ENCODE measurements at regions not wholly inside any gene's neighbourhood (a gene's known extent, or its start where the extent isn't known, plus 50 kb on each side); places are given as distances from the start of the nearest gene placed in this dataset.

GRCh38 chr15:97189162-97189780 lies 771.2 kb upstream of the ARRDC4 start:
- no peak for DNase-seq

- DNase-seq: no peak
These were observed 765.8 kb upstream of the ARRDC4 start for GRCh38 chr15:97194750-97195149.

GRCh38 chr15:97196048-97197014 lies 764.2 kb upstream of the ARRDC4 start:
- no peak for DNase-seq

- no peak for DNase-seq
These were observed 761.0 kb upstream of the ARRDC4 start for GRCh38 chr15:97199393-97200051.

GRCh38 chr15:97200161-97200560 lies 760.3 kb upstream of the ARRDC4 start:
- no peak for DNase-seq

- DNase-seq: no peak
These were observed 750.2 kb upstream of the ARRDC4 start for GRCh38 chr15:97210277-97210676.

- DNase-seq: no peak
These were observed 744.9 kb upstream of the ARRDC4 start for GRCh38 chr15:97215629-97216028.

GRCh38 chr15:97224191-97224641 lies 736.3 kb upstream of the ARRDC4 start:
- DNase-seq: no peak

GRCh38 chr15:97234851-97235610 lies 725.5 kb upstream of the ARRDC4 start:
- peak; percentile 65 for DNase-seq

- no peak for DNase-seq
These were observed 724.9 kb upstream of the ARRDC4 start for GRCh38 chr15:97235611-97235985.

GRCh38 chr15:97236140-97236539 lies 724.4 kb upstream of the ARRDC4 start:
- no peak for DNase-seq

- no peak for DNase-seq
These were observed 723.3 kb upstream of the ARRDC4 start for GRCh38 chr15:97237160-97237559.

GRCh38 chr15:97248376-97248775 lies 712.1 kb upstream of the ARRDC4 start:
- no peak for DNase-seq

- DNase-seq: no peak
These were observed 700.6 kb upstream of the ARRDC4 start for GRCh38 chr15:97259943-97260342.

- DNase-seq: no peak
These were observed 659.3 kb upstream of the ARRDC4 start for GRCh38 chr15:97301166-97301565.

GRCh38 chr15:97316362-97316761 lies 644.1 kb upstream of the ARRDC4 start:
- peak; percentile 80 for DNase-seq

GRCh38 chr15:97317163-97317562 lies 643.3 kb upstream of the ARRDC4 start:
- no peak for DNase-seq

GRCh38 chr15:97319291-97319690 lies 641.2 kb upstream of the ARRDC4 start:
- DNase-seq: no peak

GRCh38 chr15:97346221-97346620 lies 614.3 kb upstream of the ARRDC4 start:
- DNase-seq: no peak

GRCh38 chr15:97350813-97351212 lies 609.7 kb upstream of the ARRDC4 start:
- no peak for DNase-seq

- no peak for DNase-seq
These were observed 577.0 kb upstream of the ARRDC4 start for GRCh38 chr15:97383516-97383915.

- DNase-seq: no peak
These were observed 573.6 kb upstream of the ARRDC4 start for GRCh38 chr15:97386940-97387339.

- no peak for DNase-seq
These were observed 559.3 kb upstream of the ARRDC4 start for GRCh38 chr15:97401195-97401594.

Measured in islet precursor cell (in vitro differentiated cells).